ENCODE measurements at regions not wholly inside any gene's neighbourhood (a gene's known extent, or its start where the extent isn't known, plus 50 kb on each side); places are given as distances from the start of the nearest gene placed in this dataset.

DNA sequence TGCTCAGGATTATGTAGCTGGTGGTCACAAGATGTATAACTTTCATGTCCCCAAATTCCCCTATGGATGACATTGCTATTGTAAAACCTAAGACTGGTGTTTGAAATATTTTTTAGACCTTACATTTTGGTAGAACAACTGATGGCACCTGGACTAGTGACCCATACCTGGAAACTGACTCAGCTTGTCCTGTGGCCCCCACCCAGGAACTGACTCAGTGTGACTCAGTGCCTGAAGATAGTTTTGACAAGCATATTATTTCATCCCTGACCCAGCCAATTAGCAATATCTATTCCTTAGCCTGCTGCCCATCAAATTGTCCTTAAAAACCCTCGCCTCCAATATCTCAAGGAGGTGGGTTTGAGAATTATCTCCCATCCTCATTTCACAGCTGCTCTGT, 90.9 kb upstream of the GRIK2 start:
- no peak for TF ChIP-seq EZH2phosphoT487 (IDR thresholded peaks at IDR 0.05; ENCODE audit: borderline replicate concordance, low read length)
- TF ChIP-seq, protein P1, sequence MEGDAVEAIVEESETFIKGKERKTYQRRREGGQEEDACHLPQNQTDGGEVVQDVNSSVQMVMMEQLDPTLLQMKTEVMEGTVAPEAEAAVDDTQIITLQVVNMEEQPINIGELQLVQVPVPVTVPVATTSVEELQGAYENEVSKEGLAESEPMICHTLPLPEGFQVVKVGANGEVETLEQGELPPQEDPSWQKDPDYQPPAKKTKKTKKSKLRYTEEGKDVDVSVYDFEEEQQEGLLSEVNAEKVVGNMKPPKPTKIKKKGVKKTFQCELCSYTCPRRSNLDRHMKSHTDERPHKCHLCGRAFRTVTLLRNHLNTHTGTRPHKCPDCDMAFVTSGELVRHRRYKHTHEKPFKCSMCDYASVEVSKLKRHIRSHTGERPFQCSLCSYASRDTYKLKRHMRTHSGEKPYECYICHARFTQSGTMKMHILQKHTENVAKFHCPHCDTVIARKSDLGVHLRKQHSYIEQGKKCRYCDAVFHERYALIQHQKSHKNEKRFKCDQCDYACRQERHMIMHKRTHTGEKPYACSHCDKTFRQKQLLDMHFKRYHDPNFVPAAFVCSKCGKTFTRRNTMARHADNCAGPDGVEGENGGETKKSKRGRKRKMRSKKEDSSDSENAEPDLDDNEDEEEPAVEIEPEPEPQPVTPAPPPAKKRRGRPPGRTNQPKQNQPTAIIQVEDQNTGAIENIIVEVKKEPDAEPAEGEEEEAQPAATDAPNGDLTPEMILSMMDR (IDR thresholded peaks at IDR 0.05; ENCODE audit: low read depth, low read length, poor library complexity, severe bottlenecking), result no peak
- no peaks in the 10 kb centered on the region for H4K20me1 ChIP-seq (ENCODE audit: control insufficient read depth, insufficient read depth, low read depth, low read length)
- no peaks in the 10 kb centered on the region for H3F3A ChIP-seq (ENCODE audit: control insufficient read depth, insufficient read depth)
- 0 out of 2 replicates have a peak, but pooled peaks cover 3% of the 10 kb centered on the region for H3K9me3 ChIP-seq (ENCODE audit: control insufficient read depth, insufficient read depth, low read length)
- no peaks in the 10 kb centered on the region for H3K4me1 ChIP-seq (ENCODE audit: control insufficient read depth, low read length)
- H3K4me2 ChIP-seq (ENCODE audit: low read length), result no peak overlapping the region
- H3K4me3 ChIP-seq (ENCODE audit: low read length), result no peak overlapping the region
- H3K27ac ChIP-seq (ENCODE audit: low read depth, low read length), result no peak overlapping the region
- H3K9me2 ChIP-seq (replicated peaks; ENCODE audit: control insufficient read depth, low read length), result no peaks in the 10 kb centered on the region
- no peaks in the 10 kb centered on the region for H3K27me3 ChIP-seq (ENCODE audit: control insufficient read depth, low read length)
- H3K36me3 ChIP-seq (ENCODE audit: control insufficient read depth, low read length), result no peaks in the 10 kb centered on the region
- H3K79me2 ChIP-seq (ENCODE audit: control insufficient read depth, low read length), result no peaks in the 10 kb centered on the region

DNA sequence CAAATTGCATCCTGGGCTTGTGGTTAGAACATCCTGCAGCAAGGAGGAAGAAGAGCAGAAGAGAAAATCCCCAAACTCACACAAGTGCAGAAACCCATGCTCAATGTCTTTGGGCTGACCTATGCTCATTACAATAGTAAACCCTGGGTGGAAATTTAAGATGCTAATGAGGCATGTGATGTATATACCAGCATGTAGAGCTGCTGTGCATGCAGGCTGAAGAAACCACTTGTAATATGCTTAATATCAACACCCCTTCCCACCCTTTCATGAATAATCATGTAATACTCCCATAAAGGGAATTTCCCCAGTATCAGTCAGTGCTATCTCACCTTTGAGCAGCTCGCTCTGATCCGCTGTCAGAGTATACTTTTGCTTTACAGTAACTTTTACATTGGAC, 90.0 kb upstream of the GRIK2 start:
- Histone ChIP-seq H3K4me3 (ENCODE audit: low read length) (no peak overlapping the region), H3K9me3 (ENCODE audit: control insufficient read depth, insufficient read depth, low read length) (0 out of 2 replicates have a peak, but pooled peaks cover 3% of the 10 kb centered on the region), H3K9me2 (replicated peaks; ENCODE audit: control insufficient read depth, low read length) (no peaks in the 10 kb centered on the region), H3K4me2 (ENCODE audit: low read length) (no peak overlapping the region), H3F3A (ENCODE audit: control insufficient read depth, insufficient read depth) (no peaks in the 10 kb centered on the region), H4K20me1 (ENCODE audit: control insufficient read depth, insufficient read depth, low read depth, low read length) (no peaks in the 10 kb centered on the region), H3K79me2 (ENCODE audit: control insufficient read depth, low read length) (no peaks in the 10 kb centered on the region), H3K27me3 (ENCODE audit: control insufficient read depth, low read length) (no peaks in the 10 kb centered on the region), H3K36me3 (ENCODE audit: control insufficient read depth, low read length) (no peaks in the 10 kb centered on the region), H3K27ac (ENCODE audit: low read depth, low read length) (no peak overlapping the region), H3K4me1 (ENCODE audit: control insufficient read depth, low read length) (no peaks in the 10 kb centered on the region)
- TF ChIP-seq, protein P1 (IDR thresholded peaks at IDR 0.05; ENCODE audit: low read depth, low read length, poor library complexity, severe bottlenecking), result no peak
- no peak for TF ChIP-seq EZH2phosphoT487 (IDR thresholded peaks at IDR 0.05; ENCODE audit: borderline replicate concordance, low read length)

DNA sequence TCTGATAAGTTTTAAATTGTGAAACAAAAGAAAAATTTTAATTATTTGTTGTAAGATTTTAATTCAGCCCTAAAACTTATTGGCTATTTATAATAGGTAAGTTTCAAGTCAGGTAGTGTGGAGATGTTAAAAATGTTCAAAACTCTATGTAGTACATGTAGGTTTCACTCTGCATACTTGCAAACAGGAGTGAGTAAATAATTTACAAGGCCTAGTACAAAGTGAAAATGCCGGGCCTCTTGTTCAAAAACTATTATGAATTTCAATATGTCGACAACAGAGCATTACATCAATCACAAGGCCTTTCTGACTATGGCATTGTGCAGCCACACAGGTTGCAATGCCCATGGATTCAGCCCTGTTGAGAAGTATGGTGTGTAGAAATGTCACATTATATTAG, 80.9 kb upstream of the GRIK2 start:
- TF ChIP-seq, protein P1 (IDR thresholded peaks at IDR 0.05; ENCODE audit: low read depth, low read length, poor library complexity, severe bottlenecking), result no peak
- TF ChIP-seq EZH2phosphoT487 (IDR thresholded peaks at IDR 0.05; ENCODE audit: borderline replicate concordance, low read length), result no peak
- Histone ChIP-seq H3K9me2 (replicated peaks; ENCODE audit: control insufficient read depth, low read length) (no peaks in the 10 kb centered on the region), H3K27me3 (ENCODE audit: control insufficient read depth, low read length) (no peaks in the 10 kb centered on the region)

DNA sequence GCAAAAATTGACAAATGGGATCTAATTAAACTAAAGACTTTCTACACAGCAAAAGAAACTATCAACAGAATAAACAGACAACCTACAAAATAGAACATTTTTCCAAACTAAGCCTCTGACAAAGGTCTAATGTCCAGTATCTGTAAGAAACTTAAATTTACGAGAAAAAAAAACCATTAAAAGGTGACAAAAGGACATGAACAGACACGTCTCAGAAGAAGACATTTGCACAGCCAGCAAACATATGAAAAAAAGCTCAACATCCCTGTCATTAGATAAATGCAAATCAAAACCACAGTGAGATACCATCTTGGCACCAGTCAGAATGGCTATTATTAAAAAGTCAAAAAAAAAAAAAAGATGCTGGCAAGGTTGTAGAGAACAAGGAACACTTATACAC, 70.6 kb upstream of the GRIK2 start:
- TF ChIP-seq, protein P1 (IDR thresholded peaks at IDR 0.05; ENCODE audit: low read depth, low read length, poor library complexity, severe bottlenecking), result no peak
- no peak for TF ChIP-seq EZH2phosphoT487 (IDR thresholded peaks at IDR 0.05; ENCODE audit: borderline replicate concordance, low read length)
- Histone ChIP-seq H3F3A (ENCODE audit: control insufficient read depth, insufficient read depth) (no peaks in the 10 kb centered on the region), H3K36me3 (ENCODE audit: control insufficient read depth, low read length) (no peaks in the 10 kb centered on the region), H3K79me2 (ENCODE audit: control insufficient read depth, low read length) (no peaks in the 10 kb centered on the region), H3K4me1 (ENCODE audit: control insufficient read depth, low read length) (no peaks in the 10 kb centered on the region), H4K20me1 (ENCODE audit: control insufficient read depth, insufficient read depth, low read depth, low read length) (no peaks in the 10 kb centered on the region), H3K27ac (ENCODE audit: low read depth, low read length) (no peak overlapping the region), H3K4me2 (ENCODE audit: low read length) (no peak overlapping the region), H3K4me3 (ENCODE audit: low read length) (no peak overlapping the region), H3K9me2 (replicated peaks; ENCODE audit: control insufficient read depth, low read length) (no peaks in the 10 kb centered on the region), H3K9me3 (ENCODE audit: control insufficient read depth, insufficient read depth, low read length) (no peaks in the 10 kb centered on the region), H3K27me3 (ENCODE audit: control insufficient read depth, low read length) (no peaks in the 10 kb centered on the region)

More for the DNA sequence above, 80.9 kb upstream of the GRIK2 start:
- Histone ChIP-seq H3K36me3 (ENCODE audit: control insufficient read depth, low read length) (no peaks in the 10 kb centered on the region), H3K27ac (ENCODE audit: low read depth, low read length) (no peak overlapping the region), H3K79me2 (ENCODE audit: control insufficient read depth, low read length) (no peaks in the 10 kb centered on the region), H3K9me3 (ENCODE audit: control insufficient read depth, insufficient read depth, low read length) (no peaks in the 10 kb centered on the region), H3K4me1 (ENCODE audit: control insufficient read depth, low read length) (no peaks in the 10 kb centered on the region), H3K4me3 (ENCODE audit: low read length) (no peak overlapping the region), H3K4me2 (ENCODE audit: low read length) (no peak overlapping the region), H3F3A (ENCODE audit: control insufficient read depth, insufficient read depth) (no peaks in the 10 kb centered on the region), H4K20me1 (ENCODE audit: control insufficient read depth, insufficient read depth, low read depth, low read length) (no peaks in the 10 kb centered on the region)
